Vagina (tissue), 2 donors: ENCODE measurements at regions not wholly inside any gene's neighbourhood (a gene's known extent, or its start where the extent isn't known, plus 50 kb on each side); places are given as distances from the start of the nearest gene placed in this dataset.

Source experiments
- CTCF ChIP-seq, 3 experiments: fragments of 450-650 bp in 2 of 3; fragments of 200-600 bp in 1 of 3; sonication (generic) in 1 of 3; IDR thresholded peaks; one replicate each; pipeline ENCODE4 v1.5.1; 2017 to 2019; ENCODE audit warnings: antibody characterized with exemption in 3 of 3, mild to moderate bottlenecking in 2 of 3, moderate library complexity in 2 of 3
- POLR2A ChIP-seq, 2 donors: fragments of 450-650 bp; IDR thresholded peaks; one replicate each; pipeline ENCODE4 v1.6.1; 2017; ENCODE audit warnings: antibody characterized with exemption in 2 of 2, mild to moderate bottlenecking in 2 of 2, moderate library complexity in 2 of 2
- POLR2AphosphoS5 ChIP-seq, 2 donors: sonication (generic); formaldehyde crosslinking; IDR thresholded peaks; one replicate each; pipeline ENCODE4 v1.9.0; 2017; ENCODE audit warnings: antibody characterized with exemption in 2 of 2, mild to moderate bottlenecking in 2 of 2, low read depth in 1 of 2; ENCODE audit not compliant: insufficient read depth in 1 of 2

GRCh38 chr9:106106396-106106795 is 412.1 kb downstream of the TMEM38B start:
- TF ChIP-seq CTCF (IDR thresholded peaks at IDR 0.05), result no peak
- no peak for TF ChIP-seq POLR2A (IDR thresholded peaks at IDR 0.05)
- TF ChIP-seq POLR2AphosphoS5 (IDR thresholded peaks at IDR 0.05; ENCODE audit: insufficient read depth in 1 of 2, low read depth in 1 of 2), result no peak
